ENCODE measurements at regions not wholly inside any gene's neighbourhood (a gene's known extent, or its start where the extent isn't known, plus 50 kb on each side); places are given as distances from the start of the nearest gene placed in this dataset.

GRCh38 chr5:125411071-125411743 is 664.8 kb upstream of the ZNF608 start:
- DNase-seq (ENCODE audit: missing footprints) (no peak), ATAC-seq (peak; percentile 19)
- intact Hi-C loops (cut with DNase I), result no loop called here

- intact Hi-C loops (cut with DNase I), result no loop called here
- ATAC-seq (no peak), DNase-seq (ENCODE audit: missing footprints) (no peak)
Measured at GRCh38 chr5:125411744-125412560, 665.5 kb upstream of the ZNF608 start.

GRCh38 chr5:125412561-125413495 is 666.4 kb upstream of the ZNF608 start:
- DNase-seq (ENCODE audit: missing footprints) (peak; percentile 79), ATAC-seq (peak; percentile 91)
- intact Hi-C loops (cut with DNase I), result no loop called here

- intact Hi-C loops (cut with DNase I), result no loop called here
- no peak for ATAC-seq
- no peak for DNase-seq (ENCODE audit: missing footprints)
Measured at GRCh38 chr5:125413496-125414274, 667.2 kb upstream of the ZNF608 start.

GRCh38 chr5:125415126-125415525 is 668.7 kb upstream of the ZNF608 start:
- no peak for ATAC-seq
- peak; percentile 61 for DNase-seq (ENCODE audit: missing footprints)
- intact Hi-C loops (cut with DNase I), result no loop called here

- no peak for ATAC-seq
- intact Hi-C loops (cut with DNase I), result no loop called here
- no peak for DNase-seq (ENCODE audit: missing footprints)
Measured at GRCh38 chr5:125416055-125416454, 669.6 kb upstream of the ZNF608 start.

GRCh38 chr5:125421006-125421405 is 674.6 kb upstream of the ZNF608 start:
- intact Hi-C loops (cut with DNase I), result no loop called here
- DNase-seq (ENCODE audit: missing footprints) (no peak), ATAC-seq (no peak)

- no peak for ATAC-seq
- intact Hi-C loops (cut with DNase I), result no loop called here
- no peak for DNase-seq (ENCODE audit: missing footprints)
Measured at GRCh38 chr5:125422342-125422741, 675.9 kb upstream of the ZNF608 start.

GRCh38 chr5:125424402-125425141 is 678.1 kb upstream of the ZNF608 start:
- intact Hi-C loops (cut with DNase I), result no loop called here
- ATAC-seq (no peak), DNase-seq (ENCODE audit: missing footprints) (no peak)

- intact Hi-C loops (cut with DNase I), result no loop called here
- ATAC-seq (no peak), DNase-seq (ENCODE audit: missing footprints) (no peak)
Measured at GRCh38 chr5:125429498-125429897, 683.1 kb upstream of the ZNF608 start.

GRCh38 chr5:125433457-125433856 is 687.0 kb upstream of the ZNF608 start:
- DNase-seq (ENCODE audit: missing footprints), result no peak
- intact Hi-C loops (cut with DNase I), result no loop called here
- ATAC-seq, result no peak

- ATAC-seq (no peak), DNase-seq (ENCODE audit: missing footprints) (no peak)
- intact Hi-C loops (cut with DNase I), result no loop called here
Measured at GRCh38 chr5:125439243-125439642, 692.8 kb upstream of the ZNF608 start.

- intact Hi-C loops (cut with DNase I), result no loop called here
- ATAC-seq, result no peak
Measured at GRCh38 chr5:125440905-125441304, 694.5 kb upstream of the ZNF608 start.

GRCh38 chr5:125446986-125447385 is 700.5 kb upstream of the ZNF608 start:
- no peak for DNase-seq (ENCODE audit: missing footprints)
- intact Hi-C loops (cut with DNase I), result no loop called here
- ATAC-seq, result no peak

More at GRCh38 chr5:125440905-125441304, 694.5 kb upstream of the ZNF608 start:
- DNase-seq (ENCODE audit: missing footprints), result no peak

GRCh38 chr5:125450771-125451170 is 704.3 kb upstream of the ZNF608 start:
- intact Hi-C loops (cut with DNase I), result no loop called here
- ATAC-seq (no peak), DNase-seq (ENCODE audit: missing footprints) (no peak)

GRCh38 chr5:125451622-125452021 is 705.2 kb upstream of the ZNF608 start:
- DNase-seq (ENCODE audit: missing footprints), result no peak
- ATAC-seq, result no peak
- intact Hi-C loops (cut with DNase I), result no loop called here

GRCh38 chr5:125452991-125453390 is 706.6 kb upstream of the ZNF608 start:
- no peak for ATAC-seq
- no peak for DNase-seq (ENCODE audit: missing footprints)
- intact Hi-C loops (cut with DNase I), result no loop called here

- intact Hi-C loops (cut with DNase I), result no loop called here
- ATAC-seq (no peak), DNase-seq (ENCODE audit: missing footprints) (no peak)
Measured at GRCh38 chr5:125455041-125455440, 708.6 kb upstream of the ZNF608 start.
